GM21737 (cell line): ENCODE measurements at regions not wholly inside any gene's neighbourhood (a gene's known extent, or its start where the extent isn't known, plus 50 kb on each side); places are given as distances from the start of the nearest gene placed in this dataset.

Source experiments
- ATAC-seq: cut with Tn5 transposase; IDR thresholded peaks from one replicate; pipeline ENCODE4 v1.9.1; 2021; ENCODE audit warnings: mild to moderate bottlenecking, moderate library complexity; ENCODE audit not compliant: unreplicated experiment

- ATAC-seq, result no peak
Observed at GRCh38 chr21:23712166-23712565, 1895.1 kb downstream of the MRPL39 start.

- no peak for ATAC-seq
Observed at GRCh38 chr21:23706431-23706830, 1900.8 kb downstream of the MRPL39 start.

GRCh38 chr21:23699402-23699801, 1907.9 kb downstream of the MRPL39 start:
- no peak for ATAC-seq

- ATAC-seq, result no peak
Observed at GRCh38 chr21:23698619-23699018, 1908.7 kb downstream of the MRPL39 start.

- ATAC-seq, result no peak
Observed at GRCh38 chr21:23695443-23695842, 1911.8 kb downstream of the MRPL39 start.

- no peak for ATAC-seq
Observed at GRCh38 chr21:23694390-23694789, 1912.9 kb downstream of the MRPL39 start.

GRCh38 chr21:23690316-23690715, 1917.0 kb downstream of the MRPL39 start:
- no peak for ATAC-seq

GRCh38 chr21:23686737-23687523, 1920.4 kb downstream of the MRPL39 start:
- ATAC-seq, result no peak

GRCh38 chr21:23684431-23684830, 1922.8 kb downstream of the MRPL39 start:
- ATAC-seq, result no peak

- ATAC-seq, result no peak
Observed at GRCh38 chr21:23664193-23664694, 1943.0 kb downstream of the MRPL39 start.

- ATAC-seq, result no peak
Observed at GRCh38 chr21:23660560-23660959, 1946.7 kb downstream of the MRPL39 start.

- no peak for ATAC-seq
Observed at GRCh38 chr21:23644768-23645167, 1962.5 kb downstream of the MRPL39 start.

- no peak for ATAC-seq
Observed at GRCh38 chr21:23639721-23640120, 1967.6 kb downstream of the MRPL39 start.

GRCh38 chr21:23638131-23638695, 1969.1 kb downstream of the MRPL39 start:
- ATAC-seq, result no peak

GRCh38 chr21:23633447-23633940, 1973.8 kb downstream of the MRPL39 start:
- ATAC-seq, result no peak

- no peak for ATAC-seq
Observed at GRCh38 chr21:23624281-23624680, 1983.0 kb downstream of the MRPL39 start.

GRCh38 chr21:23613014-23613413, 1994.3 kb downstream of the MRPL39 start:
- ATAC-seq, result no peak

GRCh38 chr21:23612210-23612609, 1995.1 kb downstream of the MRPL39 start:
- no peak for ATAC-seq

GRCh38 chr21:23607782-23608431, 1999.4 kb downstream of the MRPL39 start:
- ATAC-seq, result no peak

GRCh38 chr21:23601549-23601948, 2005.7 kb downstream of the MRPL39 start:
- ATAC-seq, result no peak

- no peak for ATAC-seq
Observed at GRCh38 chr21:23593582-23593981, 2013.7 kb downstream of the MRPL39 start.

GRCh38 chr21:23585419-23585818, 2021.9 kb downstream of the MRPL39 start:
- ATAC-seq, result no peak
